PC-9 (cell line): ENCODE measurements at regions not wholly inside any gene's neighbourhood (a gene's known extent, or its start where the extent isn't known, plus 50 kb on each side); places are given as distances from the start of the nearest gene placed in this dataset.

Source experiments
- CTCF ChIP-seq: fragments of 200-600 bp; sonication (generic); conservative IDR thresholded peaks from 2 replicates; pipeline ENCODE4 v1.6.1; 2017; ENCODE audit warnings: mixed run types, antibody characterized with exemption, mild to moderate bottlenecking, moderate library complexity
- EZH2 ChIP-seq: fragments of 200-600 bp; sonication (generic); IDR thresholded peaks from 2 replicates; pipeline ENCODE4 v1.8.0; 2017; ENCODE audit warnings: antibody characterized with exemption, low read depth

DNA sequence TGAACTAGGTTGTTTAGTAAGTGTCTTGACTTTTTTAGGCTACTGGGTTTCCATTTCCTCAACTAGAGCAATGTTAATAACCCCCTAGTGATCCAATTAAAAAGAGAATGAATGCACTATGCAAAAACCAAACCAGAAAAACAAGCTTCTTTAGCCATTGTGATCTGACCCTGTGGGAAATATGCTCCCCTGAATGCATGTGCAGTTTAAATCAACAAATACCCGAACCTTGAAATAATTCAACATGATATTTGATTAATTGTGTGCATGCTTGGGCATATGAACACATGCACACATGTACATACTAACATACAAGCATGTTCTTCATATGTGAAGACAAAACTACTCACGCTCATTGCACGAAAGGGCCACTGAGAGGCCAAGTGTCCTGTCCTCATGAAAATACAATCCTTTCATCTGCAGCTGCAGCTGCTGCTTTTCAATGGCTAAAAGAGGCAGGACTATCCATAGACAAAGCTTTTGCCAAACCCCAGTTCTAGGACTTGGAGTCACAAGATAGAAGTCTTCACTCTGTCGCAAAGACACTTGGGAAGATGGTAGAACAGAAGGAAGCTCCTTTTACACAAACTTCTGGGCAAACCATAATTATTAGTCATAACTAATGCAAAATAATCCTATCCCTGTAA lies 207.1 kb upstream of the POU3F2 start:
- TF ChIP-seq CTCF (no peak), EZH2 (no peak)
